HG03066 (cell line): ENCODE measurements at regions not wholly inside any gene's neighbourhood (a gene's known extent, or its start where the extent isn't known, plus 50 kb on each side); places are given as distances from the start of the nearest gene placed in this dataset.

Experiments
- ATAC-seq: cut with Tn5 transposase; IDR thresholded peaks from one replicate; pipeline ENCODE4 v1.9.1; 2021; ENCODE audit warnings: low read depth; ENCODE audit not compliant: unreplicated experiment

DNA sequence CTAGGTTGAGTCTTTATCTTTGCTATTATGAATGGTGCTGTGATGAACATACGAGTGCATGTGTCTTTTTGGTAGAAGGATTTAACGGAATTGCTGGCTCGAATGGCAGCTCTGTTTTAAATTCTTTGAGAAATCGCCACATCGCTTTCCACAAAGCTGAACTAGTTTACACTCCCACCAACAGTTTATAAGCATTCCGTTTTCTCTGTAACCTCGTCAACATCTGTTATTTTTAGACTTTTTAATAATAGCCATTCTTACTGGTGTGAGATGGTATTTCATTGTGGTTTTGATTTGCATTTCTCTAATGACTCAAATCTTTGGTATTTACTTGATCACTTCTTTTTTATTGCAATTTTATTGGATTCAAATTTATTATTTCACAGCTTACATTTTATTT is 117.4 kb upstream of the HDGFL1 start:
- ATAC-seq: no peak

DNA sequence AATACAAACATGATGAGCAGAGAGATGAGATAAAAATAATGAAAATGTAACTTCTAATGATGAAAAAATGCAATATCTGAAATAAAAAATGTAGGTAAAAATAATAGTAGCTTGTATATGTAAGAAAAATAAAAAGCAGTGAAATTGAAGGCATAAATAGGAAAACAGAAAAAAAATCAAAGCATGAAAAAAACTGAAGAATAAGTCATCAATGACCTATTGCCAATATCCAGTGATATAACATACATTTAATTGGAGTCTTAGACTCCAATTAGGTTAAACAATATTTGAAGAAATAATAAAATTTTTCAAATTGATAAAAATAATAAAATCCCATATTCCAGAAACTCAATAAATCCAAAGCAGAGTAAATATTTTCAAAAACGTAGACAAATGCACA is 114.0 kb upstream of the HDGFL1 start:
- no peak for ATAC-seq

DNA sequence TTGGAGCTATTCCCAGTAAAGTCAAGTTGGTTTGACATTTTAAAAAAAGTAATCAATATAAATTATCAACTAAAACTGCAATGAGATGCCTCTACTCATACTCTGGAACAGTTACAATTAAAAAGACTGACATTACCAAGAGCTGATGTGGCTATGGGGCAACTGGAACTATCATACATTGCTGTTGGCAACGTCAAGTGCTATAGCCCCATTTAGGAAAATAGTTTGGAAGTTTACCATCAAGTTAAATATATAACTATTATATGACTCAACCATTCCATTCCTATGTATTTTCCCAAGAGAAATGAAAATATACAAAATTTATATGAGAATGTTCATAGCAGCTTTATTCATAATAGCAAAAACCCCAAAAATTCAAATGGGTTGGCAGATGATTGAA is 111.4 kb upstream of the HDGFL1 start:
- no peak for ATAC-seq

DNA sequence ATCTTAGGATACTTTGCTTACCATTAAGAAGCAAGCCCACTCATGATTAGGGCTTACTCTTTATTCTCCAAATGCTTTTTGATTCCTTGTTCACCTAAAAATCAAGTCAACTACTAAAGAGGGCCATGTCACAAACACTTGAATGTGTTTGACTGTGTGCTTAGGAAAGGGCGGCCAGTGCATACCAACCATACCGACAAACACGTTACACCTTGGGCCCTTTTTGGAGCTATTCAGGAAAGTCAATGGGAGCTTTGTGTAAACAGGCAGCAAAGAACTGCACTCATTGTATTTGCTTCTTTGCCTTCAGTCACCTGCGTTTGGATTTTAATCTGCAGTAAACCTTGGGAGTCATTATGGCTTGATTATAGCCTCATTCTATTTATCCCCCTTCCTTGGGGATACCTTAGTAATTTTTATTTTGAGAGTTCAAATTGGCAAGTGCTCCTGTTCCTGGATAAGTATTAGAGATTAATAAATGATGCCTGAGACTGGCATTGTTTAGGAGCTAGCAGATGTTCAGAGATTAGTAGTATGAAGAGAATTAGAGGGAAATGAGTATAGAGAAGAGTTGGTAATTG is 102.6 kb upstream of the HDGFL1 start:
- ATAC-seq: no peak

DNA sequence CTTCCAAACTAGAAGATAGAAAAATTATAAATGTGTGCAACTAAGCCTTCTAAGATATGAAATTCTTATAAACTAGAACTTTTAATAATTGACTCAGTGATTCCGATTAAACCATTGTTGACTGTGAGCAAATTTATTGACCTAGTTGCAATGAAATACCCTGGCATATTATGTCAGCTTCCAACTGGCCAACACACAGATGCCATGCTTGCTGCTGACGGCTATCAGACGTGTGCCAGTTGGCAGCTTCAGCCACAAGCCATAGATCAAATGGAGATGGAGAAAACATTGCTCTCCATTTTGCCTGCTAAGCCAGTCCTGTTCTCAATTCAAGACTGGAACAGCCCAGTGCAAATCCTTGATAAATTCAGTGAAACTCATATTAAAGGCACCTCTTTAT is 101.7 kb upstream of the HDGFL1 start:
- ATAC-seq: no peak

DNA sequence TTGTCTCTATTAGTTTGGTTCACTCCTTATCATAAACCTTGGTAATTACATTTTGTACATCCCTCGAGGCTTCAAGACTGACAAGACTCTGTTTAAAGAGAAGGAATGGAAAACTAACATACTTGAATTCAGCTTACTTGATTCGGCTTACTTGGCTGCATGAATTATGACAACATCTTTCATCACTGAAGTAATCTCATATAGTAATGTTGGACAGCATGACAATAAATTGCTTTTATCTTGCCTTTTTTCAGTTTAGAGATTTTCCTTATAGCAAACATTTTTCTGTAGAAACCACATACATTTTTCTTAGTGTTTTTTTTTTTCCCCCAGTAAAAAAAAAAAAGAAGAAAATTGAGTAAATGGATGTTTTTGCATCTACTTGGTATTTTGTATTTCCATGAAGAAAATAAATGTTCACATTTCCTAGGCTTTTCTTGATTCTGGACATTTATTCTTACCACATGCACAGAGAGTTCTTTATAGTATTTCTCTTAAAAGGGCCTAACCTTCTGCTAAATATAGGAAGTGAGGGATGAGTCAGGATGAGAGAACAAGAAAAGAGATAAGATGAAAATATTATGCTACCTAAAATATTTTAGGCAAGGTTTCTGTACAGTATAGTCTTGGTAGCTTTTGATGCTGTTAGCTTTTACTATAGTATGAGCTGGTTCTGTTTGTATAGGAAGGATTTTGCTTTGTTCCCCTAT is 101.0 kb upstream of the HDGFL1 start:
- ATAC-seq: no peak

DNA sequence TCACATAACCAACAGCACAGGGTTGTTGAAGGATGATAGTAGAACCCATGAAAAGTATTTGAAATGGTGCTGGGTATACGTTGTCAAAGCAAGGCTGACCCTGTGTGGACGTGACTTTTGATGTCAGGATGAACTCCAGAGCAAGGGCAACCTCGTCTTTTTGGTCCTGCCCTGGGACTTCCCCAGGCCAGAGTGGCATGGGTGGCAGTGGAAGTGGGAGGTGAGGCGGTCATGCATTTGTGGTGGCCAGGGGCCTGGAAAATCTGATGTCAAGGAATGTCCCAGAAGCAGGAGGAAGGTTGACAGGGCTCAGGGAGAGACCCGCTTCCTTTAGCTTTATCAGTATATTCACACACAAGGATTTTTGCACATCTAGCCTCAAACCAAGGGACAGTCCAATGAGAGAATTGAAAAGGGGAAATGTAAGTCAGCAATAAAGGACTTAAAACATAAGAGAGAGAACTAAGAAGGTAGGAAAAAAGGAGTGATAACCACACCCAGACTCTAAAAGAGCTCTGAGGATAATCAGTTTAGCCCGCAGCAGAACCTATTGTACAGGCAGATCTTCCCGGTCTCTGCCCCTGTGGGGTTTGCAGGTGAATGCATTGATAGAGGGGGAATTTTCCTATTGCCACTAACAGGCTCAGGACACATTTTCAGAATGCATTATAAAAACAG is 98.8 kb upstream of the HDGFL1 start:
- no peak for ATAC-seq

DNA sequence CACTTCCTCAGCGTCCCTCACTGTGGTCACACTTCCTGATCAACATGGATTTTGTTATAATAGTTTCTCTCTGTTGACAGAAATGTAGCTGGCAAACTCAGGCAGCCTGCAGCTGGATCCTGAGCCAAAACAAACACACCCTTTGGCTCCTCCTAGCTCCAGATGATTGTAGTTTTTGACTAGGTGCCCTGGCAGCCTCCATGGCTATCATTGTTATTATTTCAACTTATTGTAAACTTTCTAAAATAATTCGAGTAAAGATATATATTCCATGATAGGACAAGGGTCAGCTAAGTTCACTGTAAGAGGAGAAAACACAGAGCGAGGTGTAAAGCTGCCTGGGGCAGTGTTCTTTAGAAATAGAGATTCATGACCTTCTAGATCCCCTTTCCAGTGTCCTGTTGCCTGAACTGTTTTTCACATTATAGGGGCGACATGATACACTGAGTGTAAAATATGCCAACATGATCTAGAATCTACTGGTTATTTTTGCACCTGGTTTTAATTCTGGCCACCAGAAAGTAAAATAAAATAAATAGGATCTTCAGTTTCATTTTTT is 98.2 kb upstream of the HDGFL1 start:
- ATAC-seq: no peak

DNA sequence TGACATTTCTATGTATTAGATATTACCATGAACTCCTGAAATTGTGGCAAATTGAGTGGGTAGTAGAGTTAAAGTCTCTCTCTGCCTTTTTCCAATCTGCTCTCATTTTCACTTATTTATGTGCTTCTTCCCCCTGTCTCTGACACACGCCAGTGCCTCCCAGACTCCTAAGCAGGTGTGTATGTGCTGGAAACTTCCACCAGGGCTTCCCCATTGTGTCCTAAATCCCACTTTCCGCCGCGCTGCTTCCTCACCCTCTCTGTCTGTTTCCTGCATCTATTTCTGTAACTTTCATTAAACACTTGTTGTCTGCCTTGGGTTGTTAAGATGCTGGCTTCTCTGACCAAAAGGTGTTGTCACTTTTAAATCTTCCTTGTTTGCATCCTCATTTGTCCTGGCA is 97.6 kb upstream of the HDGFL1 start:
- no peak for ATAC-seq

DNA sequence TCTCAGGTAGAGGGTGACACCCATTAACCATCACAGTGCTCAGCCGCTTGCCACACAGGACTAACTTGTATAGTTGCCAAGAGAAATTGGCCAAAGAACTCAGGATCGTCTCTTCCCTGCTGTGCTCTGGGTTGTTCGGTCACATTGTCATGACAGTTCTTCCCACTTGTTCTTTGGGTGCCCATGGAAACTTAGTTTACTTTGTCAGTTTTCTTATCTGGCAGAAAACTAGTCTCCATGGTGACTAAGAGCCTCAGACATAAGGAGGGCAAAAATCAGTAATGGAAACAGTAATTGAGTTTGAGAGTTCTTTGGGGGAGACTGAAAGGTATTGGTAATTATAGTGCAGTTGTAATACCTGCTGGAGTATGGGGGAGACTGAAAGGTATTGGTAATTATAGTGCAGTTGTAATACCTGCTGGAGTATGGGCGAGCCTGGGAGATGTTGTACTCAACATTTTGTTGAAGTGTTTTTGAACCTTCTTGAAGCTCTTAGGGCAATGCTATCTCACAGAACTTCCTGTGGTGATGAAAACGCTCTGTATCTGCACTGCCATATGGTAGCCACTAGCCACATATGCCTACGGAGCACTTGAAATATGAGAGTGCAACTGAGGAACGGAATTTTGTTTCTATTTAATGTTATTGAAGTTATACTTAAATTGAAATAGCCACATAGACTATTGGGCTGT is 95.2 kb upstream of the HDGFL1 start:
- ATAC-seq: no peak

DNA sequence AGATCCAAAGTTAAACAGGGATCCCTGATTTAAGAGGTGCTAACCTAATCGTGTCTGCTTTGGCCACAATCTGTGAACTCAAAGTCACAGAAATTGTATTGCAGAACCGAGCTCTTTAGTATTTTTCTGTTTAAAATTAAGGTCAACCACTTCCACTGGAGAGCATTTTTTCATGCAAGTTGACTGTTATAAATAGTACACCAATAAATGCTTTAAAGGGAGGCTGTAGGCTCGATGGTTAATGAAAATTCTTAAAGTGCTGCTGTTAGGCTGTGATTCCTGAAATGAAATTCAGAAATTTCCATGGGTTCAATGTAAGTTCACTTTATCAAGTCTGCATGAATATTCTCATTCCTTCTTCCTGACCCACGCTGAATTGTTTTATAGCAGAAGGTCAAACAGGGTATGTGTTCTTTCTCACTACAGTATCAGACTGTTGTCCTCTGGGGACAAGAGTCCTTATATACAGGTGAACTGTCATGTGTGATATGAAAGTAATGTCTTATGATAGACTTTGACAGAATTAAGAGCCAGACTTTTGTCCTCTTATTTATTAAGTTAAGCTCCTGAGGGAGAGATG is 92.5 kb upstream of the HDGFL1 start:
- ATAC-seq: no peak

DNA sequence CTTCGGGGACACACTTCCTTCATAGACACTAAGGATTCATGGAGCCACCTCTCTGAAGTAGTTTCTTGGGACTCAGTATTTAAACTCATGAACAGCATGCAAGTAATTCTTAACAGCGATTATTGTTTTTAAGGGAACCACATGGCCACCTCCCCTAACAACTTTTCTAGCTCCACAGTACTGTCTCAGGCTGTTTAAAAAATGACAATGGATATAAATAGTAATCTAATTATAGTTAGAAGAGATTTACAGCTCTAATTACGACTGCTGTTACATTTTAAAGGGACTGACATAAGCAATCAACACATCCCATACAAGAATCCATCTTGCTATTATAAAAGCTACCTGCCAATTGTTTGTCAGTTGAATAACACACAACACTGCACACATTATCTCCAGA is 72.1 kb upstream of the HDGFL1 start:
- no peak for ATAC-seq

DNA sequence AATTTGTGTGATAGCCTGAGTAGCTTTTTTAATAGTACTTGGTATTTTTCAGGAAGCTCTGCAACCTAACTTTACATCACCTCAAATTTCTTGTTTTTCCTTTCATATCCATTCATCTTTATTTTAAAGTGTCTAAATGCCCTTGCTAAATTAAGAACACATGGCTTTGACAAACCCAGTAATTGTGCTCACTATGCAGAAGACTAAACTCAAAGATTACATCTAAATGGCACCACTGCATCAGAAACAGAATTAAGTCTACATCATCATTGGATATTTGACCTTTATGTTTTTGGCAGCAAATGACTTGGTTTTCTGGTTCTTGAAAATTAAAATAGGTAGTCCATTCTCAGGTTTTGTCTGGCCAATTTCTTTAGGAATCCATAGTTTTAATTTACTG is 69.6 kb upstream of the HDGFL1 start:
- no peak for ATAC-seq

DNA sequence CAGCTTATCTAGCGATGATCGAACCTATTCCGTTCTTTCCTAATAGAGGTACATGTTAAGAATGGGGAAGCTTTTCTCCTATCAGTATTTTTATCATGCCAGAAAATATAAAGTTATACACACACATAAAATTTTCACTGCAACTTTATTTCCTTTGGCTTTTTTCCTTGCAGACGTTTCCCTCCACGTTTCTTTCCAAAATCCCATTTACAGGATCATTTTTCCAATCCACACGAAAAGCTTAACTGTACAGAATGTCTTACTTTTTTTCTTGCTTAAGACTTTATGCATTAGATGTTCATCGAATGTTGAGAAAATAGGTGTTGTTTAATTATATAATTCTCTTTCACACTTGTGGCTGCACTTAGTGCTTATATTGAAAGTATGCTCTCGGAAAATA is 62.9 kb upstream of the HDGFL1 start:
- ATAC-seq: no peak

DNA sequence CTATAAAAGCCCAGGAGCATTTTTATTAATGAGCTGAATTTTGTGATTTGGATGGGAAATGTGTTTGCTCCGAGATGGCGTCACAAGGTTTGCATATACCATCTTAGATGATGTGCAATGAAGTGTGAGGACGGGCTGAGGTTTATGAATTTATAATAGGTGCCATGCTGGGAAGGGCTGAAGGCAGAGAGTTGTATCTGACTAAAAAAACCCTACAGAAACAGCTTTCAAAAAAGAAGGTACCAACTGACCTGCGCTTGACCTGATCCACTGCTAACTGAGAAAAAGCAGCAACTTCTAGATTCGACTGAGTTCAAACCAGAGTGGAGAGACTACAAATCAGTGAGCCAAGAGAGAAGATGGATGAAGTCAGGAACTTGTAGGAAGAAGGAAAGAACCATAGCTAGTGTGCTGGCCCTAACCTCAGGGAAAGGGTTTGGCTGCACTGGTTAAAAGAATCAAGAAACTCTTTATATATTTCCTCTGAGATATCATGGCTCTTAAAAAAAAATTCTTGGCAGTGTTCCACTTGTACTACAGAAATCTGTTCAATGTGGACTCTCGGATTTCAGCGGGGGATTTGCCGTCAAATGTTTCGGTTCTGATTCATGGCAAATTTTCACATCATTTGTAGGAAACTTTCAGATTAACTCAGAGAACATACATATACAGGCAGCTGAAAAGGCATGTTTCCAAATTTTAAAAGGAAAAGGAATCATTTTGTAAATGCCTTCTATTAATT is 56.5 kb upstream of the HDGFL1 start:
- no peak for ATAC-seq

DNA sequence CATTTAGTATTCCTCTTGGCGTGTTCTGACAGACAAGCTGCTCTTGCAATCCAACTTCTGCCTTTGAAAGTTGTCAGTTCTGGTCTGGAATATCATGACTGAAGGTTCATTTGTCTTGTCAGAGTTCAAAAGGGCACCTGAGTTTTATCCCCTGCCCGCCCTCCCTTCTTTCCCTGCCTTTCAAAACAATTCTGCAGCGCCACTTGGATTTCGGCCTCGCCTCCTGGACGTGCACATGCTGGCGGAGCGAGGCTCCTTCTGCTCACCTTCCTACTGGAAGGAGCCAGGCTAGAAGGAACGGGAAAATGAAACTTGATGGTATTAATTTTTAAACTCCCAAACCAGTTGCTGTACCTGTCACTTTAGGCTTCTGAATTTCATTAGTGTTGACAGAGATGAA is 55.7 kb upstream of the HDGFL1 start:
- ATAC-seq: no peak

DNA sequence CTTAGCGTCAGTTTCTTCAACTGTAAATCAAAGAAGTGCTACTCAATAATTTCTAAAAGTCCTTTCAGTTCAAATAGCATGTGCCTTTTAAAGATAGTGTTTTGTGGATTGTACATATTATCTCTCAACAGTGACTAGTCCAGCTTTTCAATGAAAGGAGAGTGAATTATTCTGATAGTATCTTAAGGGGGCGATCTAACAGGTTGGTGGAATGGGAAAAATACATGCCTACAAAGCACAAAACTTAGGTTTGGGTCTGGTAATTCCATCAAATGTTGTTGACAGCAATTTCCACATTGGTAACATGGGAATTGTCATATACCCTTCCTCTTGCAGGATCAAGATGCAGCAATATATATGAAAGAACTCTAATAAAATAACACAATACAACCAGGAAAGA is 50.1 kb upstream of the HDGFL1 start:
- ATAC-seq: no peak
